Epidermal melanocyte (primary cell): ENCODE measurements at regions not wholly inside any gene's neighbourhood (a gene's known extent, or its start where the extent isn't known, plus 50 kb on each side); places are given as distances from the start of the nearest gene placed in this dataset.
"Not testable (repeated sequence)": the region's sequence is repeated elsewhere in the genome, so short reads cannot be mapped to it uniquely, and the experiment has no call there.

Source experiments
- DNase-seq: peaks from one replicate; pipeline ENCODE4 v3.0.0; 2011; ENCODE audit warnings: low spot score; ENCODE audit not compliant: insufficient read length

GRCh38 chr4:79178760-79179159 lies 147.1 kb downstream of the NAA11 start:
- DNase-seq, result no peak

GRCh38 chr4:79177388-79177787 lies 148.5 kb downstream of the NAA11 start:
- no peak for DNase-seq

- DNase-seq, result no peak
These were observed 149.5 kb downstream of the NAA11 start for GRCh38 chr4:79176351-79176750.

- no peak for DNase-seq
These were observed 150.1 kb downstream of the NAA11 start for GRCh38 chr4:79175716-79176115.

GRCh38 chr4:79174490-79175252 lies 151.2 kb downstream of the NAA11 start:
- no peak for DNase-seq

- no peak for DNase-seq
These were observed 152.7 kb downstream of the NAA11 start for GRCh38 chr4:79173186-79173585.

GRCh38 chr4:79170077-79170476 lies 155.8 kb downstream of the NAA11 start:
- DNase-seq, result no peak

GRCh38 chr4:79164907-79165610 lies 160.8 kb downstream of the NAA11 start:
- DNase-seq, result no peak

GRCh38 chr4:79163981-79164490 lies 161.8 kb downstream of the NAA11 start:
- DNase-seq, result no peak

GRCh38 chr4:79160962-79161361 lies 164.9 kb downstream of the NAA11 start:
- no peak for DNase-seq

- DNase-seq, result not testable (repeated sequence)
These were observed 167.2 kb downstream of the NAA11 start for GRCh38 chr4:79158705-79159104.

GRCh38 chr4:79155336-79155735 lies 170.5 kb downstream of the NAA11 start:
- no peak for DNase-seq

- DNase-seq, result no peak
These were observed 174.9 kb downstream of the NAA11 start for GRCh38 chr4:79150820-79151416.

GRCh38 chr4:79148369-79148768 lies 177.5 kb downstream of the NAA11 start:
- DNase-seq, result no peak

GRCh38 chr4:79147251-79147650 lies 178.6 kb downstream of the NAA11 start:
- no peak for DNase-seq

GRCh38 chr4:79141530-79141929 lies 184.3 kb downstream of the NAA11 start:
- DNase-seq, result no peak

- no peak for DNase-seq
These were observed 191.1 kb downstream of the NAA11 start for GRCh38 chr4:79134767-79135166.

GRCh38 chr4:79132826-79133225 lies 193.0 kb downstream of the NAA11 start:
- DNase-seq, result no peak

- DNase-seq, result no peak
These were observed 182.7 kb upstream of the PAQR3 start for GRCh38 chr4:79121875-79122358.

GRCh38 chr4:79121223-79121622 lies 182.0 kb upstream of the PAQR3 start:
- DNase-seq, result no peak

- DNase-seq, result not testable (repeated sequence)
These were observed 177.8 kb upstream of the PAQR3 start for GRCh38 chr4:79117051-79117450.

- no peak for DNase-seq
These were observed 167.8 kb upstream of the PAQR3 start for GRCh38 chr4:79107014-79107413.
